GM12865 (cell line): ENCODE measurements at regions not wholly inside any gene's neighbourhood (a gene's known extent, or its start where the extent isn't known, plus 50 kb on each side); places are given as distances from the start of the nearest gene placed in this dataset.

Experiments used
- DNase-seq: peaks from one replicate; pipeline ENCODE4 v3.0.0; 2010; ENCODE audit warnings: low read depth
- H3K4me3 ChIP-seq: 2 replicates; pipeline ENCODE4 v1.5.1; 2011; ENCODE audit warnings: mild to moderate bottlenecking, low read depth, low read length, control low read depth
- CTCF ChIP-seq: IDR thresholded peaks from 2 replicates; pipeline ENCODE4 v1.5.1; 2011; ENCODE audit warnings: low read length, control low read depth, low read depth, inconsistent platforms; ENCODE audit not compliant: insufficient read depth; ENCODE audit errors: missing control alignments

- no peak overlapping the region for H3K4me3 ChIP-seq
- DNase-seq: no peak
- TF ChIP-seq CTCF: no peak
Observed at GRCh38 chr9:118446943-118447639, 742.9 kb downstream of the TLR4 start.

- no peak for DNase-seq
- TF ChIP-seq CTCF: no peak
- H3K4me3 ChIP-seq: no peak overlapping the region
Observed at GRCh38 chr9:118449554-118449953, 745.4 kb downstream of the TLR4 start.

- TF ChIP-seq CTCF: no peak
- no peak overlapping the region for H3K4me3 ChIP-seq
- no peak for DNase-seq
Observed at GRCh38 chr9:118455259-118455658, 751.1 kb downstream of the TLR4 start.

GRCh38 chr9:118455788-118456187, 751.6 kb downstream of the TLR4 start:
- DNase-seq: no peak
- H3K4me3 ChIP-seq: no peak overlapping the region
- TF ChIP-seq CTCF: no peak

GRCh38 chr9:118457171-118458000, 753.2 kb downstream of the TLR4 start:
- H3K4me3 ChIP-seq: no peak overlapping the region
- DNase-seq: no peak
- TF ChIP-seq CTCF: no peak

GRCh38 chr9:118459913-118460312, 755.7 kb downstream of the TLR4 start:
- no peak overlapping the region for H3K4me3 ChIP-seq
- no peak for DNase-seq
- TF ChIP-seq CTCF: no peak
